BLaER1 (cell line): ENCODE measurements at regions not wholly inside any gene's neighbourhood (a gene's known extent, or its start where the extent isn't known, plus 50 kb on each side); places are given as distances from the start of the nearest gene placed in this dataset.

Experiments used
- H3K27ac ChIP-seq: shearing (Covaris generic); formaldehyde crosslinking; 2 replicates; pipeline ENCODE4 v1.8.1; 2022
- H3K27me3 ChIP-seq: shearing (Covaris generic); formaldehyde crosslinking; 2 replicates; pipeline ENCODE4 v1.8.1; 2022
- H3K36me3 ChIP-seq: shearing (Covaris generic); formaldehyde crosslinking; 2 replicates; pipeline ENCODE4 v1.8.1; 2022
- H3K4me1 ChIP-seq: shearing (Covaris generic); formaldehyde crosslinking; 2 replicates; pipeline ENCODE4 v1.8.1; 2022
- H3K4me2 ChIP-seq: shearing (Covaris generic); formaldehyde crosslinking; 2 replicates; pipeline ENCODE4 v1.8.1; 2022
- H3K4me3 ChIP-seq: shearing (Covaris generic); formaldehyde crosslinking; 2 replicates; pipeline ENCODE4 v1.8.1; 2022
- H3K9ac ChIP-seq: shearing (Covaris generic); formaldehyde crosslinking; 2 replicates; pipeline ENCODE4 v1.8.1; 2022
- H3K9me3 ChIP-seq: shearing (Covaris generic); formaldehyde crosslinking; 2 replicates; pipeline ENCODE4 v1.8.1; 2022
- H4K20me1 ChIP-seq: shearing (Covaris generic); formaldehyde crosslinking; 2 replicates; pipeline ENCODE4 v1.8.1; 2022
- Cebpa-rat ChIP-seq: shearing (Covaris generic); IDR thresholded peaks from 2 replicates; pipeline ENCODE4 v1.8.1; 2022

- H3K4me2 ChIP-seq = no peak overlapping the region
- no peaks in the 10 kb centered on the region for H3K27me3 ChIP-seq
- H3K9me3 ChIP-seq = no peaks in the 10 kb centered on the region
- no peak overlapping the region for H3K27ac ChIP-seq
- TF ChIP-seq Cebpa-rat = no peak
- H4K20me1 ChIP-seq = no peaks in the 10 kb centered on the region
- no peak overlapping the region for H3K4me3 ChIP-seq
- no peaks in the 10 kb centered on the region for H3K4me1 ChIP-seq
- H3K9ac ChIP-seq = no peak overlapping the region
- H3K36me3 ChIP-seq = no peaks in the 10 kb centered on the region
These were observed 146.7 kb upstream of the SPACA7 start for GRCh38 chr13:112229445-112229844.

- Histone ChIP-seq H3K27ac (no peak overlapping the region), H3K36me3 (no peaks in the 10 kb centered on the region), H3K4me1 (no peaks in the 10 kb centered on the region), H3K4me3 (no peak overlapping the region), H3K9ac (no peak overlapping the region), H3K4me2 (no peak overlapping the region), H3K9me3 (no peaks in the 10 kb centered on the region), H3K27me3 (no peaks in the 10 kb centered on the region), H4K20me1 (no peaks in the 10 kb centered on the region)
- TF ChIP-seq Cebpa-rat = no peak
These were observed 145.9 kb upstream of the SPACA7 start for GRCh38 chr13:112229992-112230872.

GRCh38 chr13:112231451-112232083 is 144.6 kb upstream of the SPACA7 start:
- Histone ChIP-seq H4K20me1 (no peaks in the 10 kb centered on the region), H3K4me2 (no peak overlapping the region), H3K27ac (no peak overlapping the region), H3K36me3 (no peaks in the 10 kb centered on the region), H3K4me3 (no peak overlapping the region), H3K9me3 (no peaks in the 10 kb centered on the region), H3K9ac (no peak overlapping the region), H3K27me3 (no peaks in the 10 kb centered on the region), H3K4me1 (no peaks in the 10 kb centered on the region)
- no peak for TF ChIP-seq Cebpa-rat

GRCh38 chr13:112233256-112233655 is 142.9 kb upstream of the SPACA7 start:
- Histone ChIP-seq H3K9ac (no peak overlapping the region), H3K27me3 (no peaks in the 10 kb centered on the region), H3K9me3 (no peaks in the 10 kb centered on the region), H3K27ac (no peak overlapping the region), H4K20me1 (no peaks in the 10 kb centered on the region), H3K4me2 (no peak overlapping the region), H3K4me1 (no peaks in the 10 kb centered on the region), H3K36me3 (no peaks in the 10 kb centered on the region), H3K4me3 (no peak overlapping the region)
- no peak for TF ChIP-seq Cebpa-rat

- H3K27ac ChIP-seq = no peak overlapping the region
- no peaks in the 10 kb centered on the region for H3K36me3 ChIP-seq
- no peaks in the 10 kb centered on the region for H3K4me1 ChIP-seq
- no peak for TF ChIP-seq Cebpa-rat
- no peak overlapping the region for H3K4me3 ChIP-seq
- H3K4me2 ChIP-seq = no peak overlapping the region
- no peaks in the 10 kb centered on the region for H4K20me1 ChIP-seq
- H3K9ac ChIP-seq = no peak overlapping the region
- H3K9me3 ChIP-seq = no peaks in the 10 kb centered on the region
- H3K27me3 ChIP-seq = no peaks in the 10 kb centered on the region
These were observed 142.4 kb upstream of the SPACA7 start for GRCh38 chr13:112233716-112234115.

- no peaks in the 10 kb centered on the region for H3K36me3 ChIP-seq
- no peaks in the 10 kb centered on the region for H3K4me1 ChIP-seq
- no peaks in the 10 kb centered on the region for H4K20me1 ChIP-seq
- H3K27ac ChIP-seq = no peak overlapping the region
- no peak overlapping the region for H3K4me3 ChIP-seq
- 0 out of 2 replicates have a peak, but pooled peaks cover 2% of the 10 kb centered on the region for H3K9me3 ChIP-seq
- no peak overlapping the region for H3K4me2 ChIP-seq
- H3K9ac ChIP-seq = no peak overlapping the region
- H3K27me3 ChIP-seq = no peaks in the 10 kb centered on the region
- no peak for TF ChIP-seq Cebpa-rat
These were observed 141.9 kb upstream of the SPACA7 start for GRCh38 chr13:112234131-112234875.

- Histone ChIP-seq H3K4me3 (no peak overlapping the region), H3K9ac (no peak overlapping the region), H3K36me3 (no peaks in the 10 kb centered on the region), H4K20me1 (no peaks in the 10 kb centered on the region), H3K9me3 (0 out of 2 replicates have a peak, but pooled peaks cover 3% of the 10 kb centered on the region), H3K27me3 (no peaks in the 10 kb centered on the region), H3K4me2 (no peak overlapping the region), H3K27ac (no peak overlapping the region), H3K4me1 (no peaks in the 10 kb centered on the region)
- TF ChIP-seq Cebpa-rat = no peak
These were observed 140.1 kb upstream of the SPACA7 start for GRCh38 chr13:112236016-112236415.

- Histone ChIP-seq H3K27me3 (no peaks in the 10 kb centered on the region), H3K36me3 (no peaks in the 10 kb centered on the region), H3K4me3 (no peak overlapping the region), H3K9me3 (0 out of 2 replicates have a peak, but pooled peaks cover 3% of the 10 kb centered on the region), H3K4me1 (no peaks in the 10 kb centered on the region), H3K27ac (no peak overlapping the region), H3K4me2 (no peak overlapping the region), H3K9ac (no peak overlapping the region), H4K20me1 (no peaks in the 10 kb centered on the region)
- no peak for TF ChIP-seq Cebpa-rat
These were observed 139.5 kb upstream of the SPACA7 start for GRCh38 chr13:112236539-112237197.

GRCh38 chr13:112238436-112238995 is 137.6 kb upstream of the SPACA7 start:
- no peaks in the 10 kb centered on the region for H3K36me3 ChIP-seq
- no peak overlapping the region for H3K4me3 ChIP-seq
- no peaks in the 10 kb centered on the region for H3K4me1 ChIP-seq
- H3K27ac ChIP-seq = no peak overlapping the region
- no peak overlapping the region for H3K9ac ChIP-seq
- H3K27me3 ChIP-seq = no peaks in the 10 kb centered on the region
- TF ChIP-seq Cebpa-rat = no peak
- no peak overlapping the region for H3K4me2 ChIP-seq
- H3K9me3 ChIP-seq = 0 out of 2 replicates have a peak, but pooled peaks cover 3% of the 10 kb centered on the region
- no peaks in the 10 kb centered on the region for H4K20me1 ChIP-seq
